CD4-positive, alpha-beta memory T cell (primary cell): ENCODE measurements at regions not wholly inside any gene's neighbourhood (a gene's known extent, or its start where the extent isn't known, plus 50 kb on each side); places are given as distances from the start of the nearest gene placed in this dataset.
"Not testable (repeated sequence)": the region's sequence is repeated elsewhere in the genome, so short reads cannot be mapped to it uniquely, and the experiment has no call there.

ENCODE experiments used
- CTCF ChIA-PET: fragments of 350-600 bp; sonication (Branson Sonifier 250); formaldehyde crosslinking; loops from one replicate; lab custom pipeline; 2021; ENCODE audit warnings: inconsistent platforms; ENCODE audit not compliant: partially characterized antibody; lab: Charles Lee
- POLR2A ChIA-PET: fragments of 350-600 bp; sonication (Branson Sonifier 250); formaldehyde crosslinking; loops from one replicate; lab custom pipeline; 2021; ENCODE audit not compliant: partially characterized antibody; lab: Charles Lee
- DNase-seq, 5 donors: peaks; one replicate each; pipeline versions ENCODE4 v3.0.0 to v3.0.0-alpha.2; 2020 to 2022; ENCODE audit warnings: mixed read lengths in 1 of 5
- H3K27ac ChIP-seq: one replicate; pipeline ENCODE4 v1.7.0; 2013; ENCODE audit warnings: low read depth, low read length
- H3K27me3 ChIP-seq: 2 replicates; pipeline ENCODE4 v1.7.0; 2013; ENCODE audit warnings: mild to moderate bottlenecking, low read length, moderate library complexity; ENCODE audit not compliant: insufficient read depth
- H3K36me3 ChIP-seq: 2 replicates; pipeline ENCODE4 v1.7.0; 2013; ENCODE audit warnings: mild to moderate bottlenecking, low read length, moderate library complexity; ENCODE audit not compliant: insufficient read depth
- H3K4me1 ChIP-seq: 2 replicates; pipeline ENCODE4 v1.7.0; 2013; ENCODE audit warnings: mild to moderate bottlenecking, low read length, moderate library complexity; ENCODE audit not compliant: insufficient read depth
- H3K4me3 ChIP-seq, 2 donors: one replicate each; pipeline ENCODE4 v1.7.0; 2013; ENCODE audit warnings: low read length in 2 of 2, mild to moderate bottlenecking in 1 of 2
- H3K9me3 ChIP-seq, 2 donors: one replicate each; pipeline ENCODE4 v1.7.0; 2013; ENCODE audit warnings: low read length in 2 of 2, control low read depth in 1 of 2; ENCODE audit not compliant: control insufficient read depth in 1 of 2
- H3K27ac Mint-ChIP-seq, 7 donors: one replicate each; pipeline ENCODE4 v1.8.0; 2020 to 2021; ENCODE audit warnings: mixed read lengths in 7 of 7, mild to moderate bottlenecking in 6 of 7, inconsistent platforms in 3 of 7, moderate library complexity in 3 of 7
- H3K27me3 Mint-ChIP-seq, 2 donors: one replicate each; pipeline ENCODE4 v1.8.0; 2020 to 2021; ENCODE audit warnings: mixed read lengths in 2 of 2
- H3K36me3 Mint-ChIP-seq, 2 donors: one replicate each; pipeline ENCODE4 v1.8.0; 2020 to 2021; ENCODE audit warnings: mixed read lengths in 2 of 2, inconsistent platforms in 1 of 2, mild to moderate bottlenecking in 1 of 2
- H3K4me1 Mint-ChIP-seq, 4 donors: one replicate each; pipeline ENCODE4 v1.8.0; 2020 to 2021; ENCODE audit warnings: mixed read lengths in 4 of 4, mild to moderate bottlenecking in 1 of 4
- H3K4me3 Mint-ChIP-seq, 8 donors: one replicate each; pipeline ENCODE4 v1.8.0; 2020 to 2021; ENCODE audit warnings: mixed read lengths in 8 of 8, mild to moderate bottlenecking in 7 of 8, moderate library complexity in 6 of 8, inconsistent platforms in 3 of 8
- H3K9me3 Mint-ChIP-seq, 8 donors: one replicate each; pipeline ENCODE4 v1.8.0; 2020 to 2021; ENCODE audit warnings: mixed read lengths in 8 of 8, mild to moderate bottlenecking in 5 of 8, inconsistent platforms in 3 of 8, moderate library complexity in 1 of 8
- intact Hi-C: fragments of 100-400 bp; cut with micrococcal nuclease; formaldehyde crosslinking; loops from one replicate; pipeline ENCODE4 v1.15.1; 2023

GRCh38 chr6:115601509-115601908, 459.2 kb downstream of the FRK start:
- H3K4me1 ChIP-seq = no peaks in the 10 kb centered on the region

GRCh38 chr6:115601064-115601463, 459.6 kb downstream of the FRK start:
- intact Hi-C loops = no loop called here
- peaks cover 0 to 10% (median 5%) of the 10 kb centered on the region in 8 donors for H3K9me3 Mint-ChIP-seq
- Histone ChIP-seq H3K27me3 (no peaks in the 10 kb centered on the region), H3K9me3 (no peaks in the 10 kb centered on the region), H3K4me3 (no peak overlapping the region), H3K27ac (no peak overlapping the region), H3K36me3 (no peaks in the 10 kb centered on the region), H3K4me1 (no peaks in the 10 kb centered on the region)
- no peaks in the 10 kb centered on the region for H3K36me3 Mint-ChIP-seq
- DNase-seq = no peak
- no peaks in the 10 kb centered on the region for H3K27me3 Mint-ChIP-seq
- POLR2A ChIA-PET = no interaction called here
- H3K4me1 Mint-ChIP-seq = no peaks in the 10 kb centered on the region
- H3K4me3 Mint-ChIP-seq = no peak overlapping the region
- CTCF ChIA-PET = no interaction called here
- H3K27ac Mint-ChIP-seq = no peak overlapping the region

More at GRCh38 chr6:115601509-115601908, 459.2 kb downstream of the FRK start:
- Histone ChIP-seq H3K36me3 (no peaks in the 10 kb centered on the region), H3K9me3 (no peaks in the 10 kb centered on the region), H3K27ac (no peak overlapping the region), H3K4me3 (no peak overlapping the region), H3K27me3 (no peaks in the 10 kb centered on the region)
- CTCF ChIA-PET = no interaction called here
- Mint-ChIP-seq H3K36me3 (no peaks in the 10 kb centered on the region), H3K27me3 (no peaks in the 10 kb centered on the region), H3K4me3 (no peak overlapping the region), H3K9me3 (peaks cover 0 to 10% (median 6%) of the 10 kb centered on the region in 8 donors), H3K4me1 (no peaks in the 10 kb centered on the region), H3K27ac (no peak overlapping the region)
- no peak for DNase-seq
- intact Hi-C loops = no loop called here
- POLR2A ChIA-PET = no interaction called here

- no peaks in the 10 kb centered on the region for H3K4me1 ChIP-seq
- Mint-ChIP-seq H3K4me3 (no peak overlapping the region), H3K27me3 (no peaks in the 10 kb centered on the region), H3K9me3 (peaks cover 0 to 13% (median 4%) of the 10 kb centered on the region in 8 donors), H3K36me3 (no peaks in the 10 kb centered on the region), H3K27ac (no peak overlapping the region), H3K4me1 (no peaks in the 10 kb centered on the region)
- no peaks in the 10 kb centered on the region for H3K9me3 ChIP-seq
- H3K27me3 ChIP-seq = no peaks in the 10 kb centered on the region
- no peak overlapping the region for H3K4me3 ChIP-seq
- H3K27ac ChIP-seq = no peak overlapping the region
- DNase-seq = no peak
- ChIA-PET POLR2A (no interaction called here), CTCF (no interaction called here)
- intact Hi-C loops = no loop called here
- H3K36me3 ChIP-seq = no peaks in the 10 kb centered on the region
These were observed 465.8 kb downstream of the FRK start for GRCh38 chr6:115594891-115595290.

- Histone ChIP-seq H3K4me3 (no peak overlapping the region), H3K9me3 (no peaks in the 10 kb centered on the region), H3K27ac (no peak overlapping the region), H3K27me3 (no peaks in the 10 kb centered on the region), H3K4me1 (no peaks in the 10 kb centered on the region), H3K36me3 (no peaks in the 10 kb centered on the region)
- Mint-ChIP-seq H3K36me3 (no peaks in the 10 kb centered on the region), H3K4me3 (no peak overlapping the region), H3K27ac (no peak overlapping the region), H3K9me3 (peaks cover 0 to 21% (median 4%) of the 10 kb centered on the region in 8 donors), H3K27me3 (no peaks in the 10 kb centered on the region), H3K4me1 (no peaks in the 10 kb centered on the region)
- ChIA-PET CTCF (no interaction called here), POLR2A (no interaction called here)
- no peak for DNase-seq
- intact Hi-C loops = no loop called here
These were observed 468.7 kb downstream of the FRK start for GRCh38 chr6:115592025-115592424.

GRCh38 chr6:115589072-115589471, 471.6 kb downstream of the FRK start:
- DNase-seq, H3K27ac Mint-ChIP-seq, intact Hi-C loops: not testable (repeated sequence)

GRCh38 chr6:115583290-115583689, 477.4 kb downstream of the FRK start:
- POLR2A ChIA-PET = no interaction called here
- intact Hi-C loops = no loop called here
- H3K27me3 Mint-ChIP-seq = no peaks in the 10 kb centered on the region
- CTCF ChIA-PET = no interaction called here
- peak in 1 of 5 donors; percentile 24 for DNase-seq
- no peaks in the 10 kb centered on the region for H3K27me3 ChIP-seq
- no peak overlapping the region for H3K4me3 Mint-ChIP-seq
- H3K4me1 ChIP-seq = no peaks in the 10 kb centered on the region
- no peaks in the 10 kb centered on the region for H3K36me3 ChIP-seq
- H3K27ac ChIP-seq = no peak overlapping the region
- no peak overlapping the region for H3K4me3 ChIP-seq
- peaks cover 0 to 14% (median 4%) of the 10 kb centered on the region in 8 donors for H3K9me3 Mint-ChIP-seq
- no peaks in the 10 kb centered on the region for H3K9me3 ChIP-seq
- H3K27ac Mint-ChIP-seq = no peak overlapping the region
- no peaks in the 10 kb centered on the region for H3K36me3 Mint-ChIP-seq
- no peaks in the 10 kb centered on the region for H3K4me1 Mint-ChIP-seq

More at GRCh38 chr6:115589072-115589471, 471.6 kb downstream of the FRK start:
- H3K27me3 ChIP-seq, H3K27me3 Mint-ChIP-seq, POLR2A ChIA-PET, H3K27ac ChIP-seq, H3K9me3 ChIP-seq, H3K4me1 ChIP-seq, H3K36me3 Mint-ChIP-seq, H3K36me3 ChIP-seq, H3K4me3 ChIP-seq, H3K4me1 Mint-ChIP-seq, CTCF ChIA-PET, H3K4me3 Mint-ChIP-seq: not testable (repeated sequence)
- H3K9me3 Mint-ChIP-seq = peaks cover 0 to 27% (median 4%) of the 10 kb centered on the region in 8 donors

- no peaks in the 10 kb centered on the region for H3K27me3 Mint-ChIP-seq
- no peaks in the 10 kb centered on the region for H3K36me3 Mint-ChIP-seq
- no peak for DNase-seq
- intact Hi-C loops = no loop called here
- Histone ChIP-seq H3K4me1 (no peaks in the 10 kb centered on the region), H3K4me3 (no peak overlapping the region), H3K36me3 (no peaks in the 10 kb centered on the region), H3K27me3 (no peaks in the 10 kb centered on the region), H3K27ac (no peak overlapping the region), H3K9me3 (no peaks in the 10 kb centered on the region)
- ChIA-PET CTCF (no interaction called here), POLR2A (no interaction called here)
- H3K27ac Mint-ChIP-seq = no peak overlapping the region
- H3K4me1 Mint-ChIP-seq = no peaks in the 10 kb centered on the region
- H3K9me3 Mint-ChIP-seq = peaks cover 0 to 12% (median 6%) of the 10 kb centered on the region in 8 donors
- H3K4me3 Mint-ChIP-seq = no peak overlapping the region
These were observed 478.3 kb downstream of the FRK start for GRCh38 chr6:115582386-115582785.

- H3K4me3 ChIP-seq, H3K4me1 ChIP-seq, intact Hi-C loops, H3K27me3 Mint-ChIP-seq, H3K9me3 Mint-ChIP-seq, POLR2A ChIA-PET, H3K4me1 Mint-ChIP-seq, H3K36me3 Mint-ChIP-seq, H3K36me3 ChIP-seq, H3K4me3 Mint-ChIP-seq, H3K9me3 ChIP-seq, DNase-seq, CTCF ChIA-PET, H3K27ac Mint-ChIP-seq, H3K27ac ChIP-seq, H3K27me3 ChIP-seq: not testable (repeated sequence)
These were observed 481.1 kb downstream of the FRK start for GRCh38 chr6:115579565-115579964.
